Skeletal muscle tissue (tissue), 3 donors: ENCODE measurements at regions not wholly inside any gene's neighbourhood (a gene's known extent, or its start where the extent isn't known, plus 50 kb on each side); places are given as distances from the start of the nearest gene placed in this dataset.
"Not testable (repeated sequence)": the region's sequence is repeated elsewhere in the genome, so short reads cannot be mapped to it uniquely, and the experiment has no call there.

ENCODE experiments used
- H3K27ac ChIP-seq: one replicate; pipeline ENCODE4 v1.7.0; 2013; ENCODE audit warnings: mild to moderate bottlenecking, low read depth, low read length, inconsistent platforms
- H3K27me3 ChIP-seq, 3 donors: one replicate each; pipeline ENCODE4 v1.7.0; 2013; ENCODE audit warnings: low read length in 3 of 3; ENCODE audit not compliant: control insufficient read depth in 3 of 3, insufficient read depth in 3 of 3
- H3K36me3 ChIP-seq, 3 donors: one replicate each; pipeline ENCODE4 v1.7.0; 2013; ENCODE audit warnings: low read length in 3 of 3; ENCODE audit not compliant: control insufficient read depth in 3 of 3, insufficient read depth in 3 of 3
- H3K4me1 ChIP-seq, 3 donors: one replicate each; pipeline ENCODE4 v1.7.0; 2013; ENCODE audit warnings: low read length in 3 of 3, mild to moderate bottlenecking in 3 of 3; ENCODE audit not compliant: control insufficient read depth in 3 of 3, insufficient read depth in 3 of 3
- H3K4me3 ChIP-seq, 3 donors: one replicate each; pipeline ENCODE4 v1.7.0; 2013; ENCODE audit warnings: low read length in 3 of 3
- H3K9ac ChIP-seq, 3 donors: one replicate each; pipeline ENCODE4 v1.7.0; 2013; ENCODE audit warnings: low read length in 3 of 3, mild to moderate bottlenecking in 3 of 3, moderate library complexity in 2 of 3, low read depth in 1 of 3
- H3K9me3 ChIP-seq, 3 donors: one replicate each; pipeline ENCODE4 v1.7.0; 2013; ENCODE audit warnings: low read length in 3 of 3; ENCODE audit not compliant: control insufficient read depth in 3 of 3
- donor health status: Osteomylitis.

DNA sequence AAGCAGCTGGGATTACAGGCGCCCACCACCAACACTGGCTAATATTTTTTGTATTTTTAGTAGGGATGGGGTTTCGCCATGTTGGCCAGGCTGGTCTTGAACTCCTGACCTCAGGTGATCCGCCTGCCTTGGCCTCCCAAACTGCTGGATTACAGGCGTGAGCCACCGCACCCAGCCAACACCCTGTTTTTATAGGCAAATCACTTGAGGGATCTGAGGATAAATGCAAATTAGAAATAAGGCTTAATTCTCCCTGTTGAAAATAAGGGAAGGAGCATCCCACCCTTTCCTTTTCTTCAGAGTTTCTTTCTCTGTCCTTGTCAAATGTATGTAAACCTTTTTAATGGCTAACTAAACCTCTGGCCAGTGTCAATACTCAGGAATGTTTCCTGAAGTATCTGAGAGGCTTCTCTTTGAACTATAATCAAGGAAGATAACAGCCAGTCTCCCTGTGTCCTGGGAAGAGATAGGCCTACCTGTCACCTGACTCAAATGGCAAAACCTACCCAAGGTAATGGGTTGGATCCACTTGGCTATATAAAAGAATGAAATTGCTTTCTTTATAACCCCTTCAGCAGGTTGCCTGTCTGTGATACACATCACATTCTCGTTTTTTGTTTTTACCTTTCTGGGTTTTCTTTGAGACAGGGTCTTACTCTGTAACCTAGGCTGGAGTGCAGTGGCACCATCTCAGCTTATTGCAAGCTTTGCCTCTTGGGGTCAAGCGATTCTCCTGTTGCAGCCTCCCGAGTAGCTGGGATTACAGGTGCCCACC lies 64.5 kb upstream of the TNFAIP3 start:
- Histone ChIP-seq H3K9ac (no peak overlapping the region), H3K27ac (no peak overlapping the region), H3K9me3 (no peaks in the 10 kb centered on the region), H3K4me1 (no peaks in the 10 kb centered on the region), H3K27me3 (no peaks in the 10 kb centered on the region), H3K36me3 (no peaks in the 10 kb centered on the region), H3K4me3 (no peak overlapping the region)

- Histone ChIP-seq H3K27ac (no peak overlapping the region), H3K27me3 (no peaks in the 10 kb centered on the region), H3K36me3 (no peaks in the 10 kb centered on the region), H3K9me3 (no peaks in the 10 kb centered on the region), H3K4me3 (no peak overlapping the region), H3K4me1 (no peaks in the 10 kb centered on the region), H3K9ac (no peak overlapping the region)
Measured at GRCh38 chr6:137804637-137805036, 62.4 kb upstream of the TNFAIP3 start.

- no peak overlapping the region for H3K9ac ChIP-seq
- no peak overlapping the region for H3K4me3 ChIP-seq
- no peaks in the 10 kb centered on the region for H3K27me3 ChIP-seq
- no peak overlapping the region for H3K27ac ChIP-seq
- no peaks in the 10 kb centered on the region for H3K9me3 ChIP-seq
- no peaks in the 10 kb centered on the region for H3K36me3 ChIP-seq
- H3K4me1 ChIP-seq = no peaks in the 10 kb centered on the region
Measured at GRCh38 chr6:137805622-137806021, 61.4 kb upstream of the TNFAIP3 start.

- no peaks in the 10 kb centered on the region for H3K27me3 ChIP-seq
Measured at GRCh38 chr6:137806914-137807682, 60.0 kb upstream of the TNFAIP3 start.

DNA sequence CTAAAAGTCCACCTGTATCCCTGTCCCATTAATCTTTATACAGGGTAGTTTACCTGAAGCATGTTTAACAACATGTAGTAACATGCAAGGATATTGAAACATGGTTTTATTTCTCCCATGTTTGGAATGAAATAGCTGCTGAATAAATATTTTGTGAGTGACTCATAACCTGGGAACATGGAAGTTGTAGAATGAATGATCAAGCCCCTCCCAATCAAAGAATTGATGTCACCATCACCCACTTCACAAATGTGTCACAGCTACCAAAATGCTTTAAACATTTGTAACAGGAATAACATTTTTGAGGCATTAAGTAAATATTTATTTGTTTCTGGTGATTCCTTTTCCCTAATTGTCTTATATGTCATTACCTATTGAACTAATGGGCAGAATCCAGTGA lies 58.9 kb upstream of the TNFAIP3 start:
- Histone ChIP-seq H3K36me3 (no peaks in the 10 kb centered on the region), H3K4me3 (no peak overlapping the region), H3K27ac (no peak overlapping the region)

More at GRCh38 chr6:137806914-137807682, 60.0 kb upstream of the TNFAIP3 start:
- H3K4me3 ChIP-seq = no peak overlapping the region
- H3K9ac ChIP-seq = no peak overlapping the region
- H3K9me3 ChIP-seq = no peaks in the 10 kb centered on the region
- no peaks in the 10 kb centered on the region for H3K36me3 ChIP-seq
- peaks cover 5 to 6% (median 5%) of the 10 kb centered on the region in 3 donors for H3K4me1 ChIP-seq
- H3K27ac ChIP-seq = no peak overlapping the region

DNA sequence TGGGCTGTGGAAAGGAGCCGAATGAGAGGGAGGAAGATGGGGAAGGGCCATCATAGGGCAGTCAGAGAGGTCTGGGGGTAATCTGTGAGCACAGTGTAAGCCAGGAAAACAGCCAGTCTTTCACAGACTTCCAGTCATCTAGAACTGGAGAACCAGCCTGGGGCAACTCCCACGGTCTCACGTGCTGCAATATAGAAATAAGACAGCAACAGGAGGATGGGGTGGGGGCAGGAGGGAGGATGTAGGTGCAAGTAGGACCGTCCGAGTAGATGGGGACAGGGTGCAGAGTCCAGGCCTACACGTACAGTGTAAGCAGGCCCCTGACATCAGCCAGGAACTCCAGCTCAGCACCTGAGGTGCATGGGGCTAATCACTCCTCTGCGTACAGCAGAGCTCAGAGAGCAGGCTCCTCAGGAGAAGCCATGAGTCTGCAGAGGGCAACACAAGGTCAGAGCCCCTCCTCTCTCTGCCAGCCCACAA lies 58.2 kb upstream of the TNFAIP3 start:
- no peaks in the 10 kb centered on the region for H3K9me3 ChIP-seq

More for the DNA sequence above, 58.9 kb upstream of the TNFAIP3 start:
- Histone ChIP-seq H3K9ac (no peak overlapping the region), H3K4me1 (peaks cover 5 to 6% (median 5%) of the 10 kb centered on the region in 3 donors), H3K27me3 (no peaks in the 10 kb centered on the region), H3K9me3 (no peaks in the 10 kb centered on the region)

GRCh38 chr6:137809895-137810553 lies 57.0 kb upstream of the TNFAIP3 start:
- not testable (repeated sequence) for H3K9ac ChIP-seq, H3K36me3 ChIP-seq, H3K9me3 ChIP-seq, H3K27me3 ChIP-seq, H3K27ac ChIP-seq, H3K4me3 ChIP-seq, H3K4me1 ChIP-seq

More for the DNA sequence above, 58.2 kb upstream of the TNFAIP3 start:
- Histone ChIP-seq H3K27ac (no peak overlapping the region), H3K27me3 (no peaks in the 10 kb centered on the region), H3K4me1 (peaks cover 5 to 6% (median 5%) of the 10 kb centered on the region in 3 donors), H3K9ac (no peak overlapping the region), H3K4me3 (no peak overlapping the region), H3K36me3 (no peaks in the 10 kb centered on the region)

- H3K27me3 ChIP-seq = no peaks in the 10 kb centered on the region
- no peaks in the 10 kb centered on the region for H3K36me3 ChIP-seq
- no peaks in the 10 kb centered on the region for H3K9me3 ChIP-seq
- H3K27ac ChIP-seq = peak overlapping the region; percentile 28
- no peak overlapping the region for H3K9ac ChIP-seq
- no peak overlapping the region for H3K4me3 ChIP-seq
- H3K4me1 ChIP-seq = peaks cover 5 to 6% (median 5%) of the 10 kb centered on the region in 3 donors
Measured at GRCh38 chr6:137810554-137811120, 56.4 kb upstream of the TNFAIP3 start.

DNA sequence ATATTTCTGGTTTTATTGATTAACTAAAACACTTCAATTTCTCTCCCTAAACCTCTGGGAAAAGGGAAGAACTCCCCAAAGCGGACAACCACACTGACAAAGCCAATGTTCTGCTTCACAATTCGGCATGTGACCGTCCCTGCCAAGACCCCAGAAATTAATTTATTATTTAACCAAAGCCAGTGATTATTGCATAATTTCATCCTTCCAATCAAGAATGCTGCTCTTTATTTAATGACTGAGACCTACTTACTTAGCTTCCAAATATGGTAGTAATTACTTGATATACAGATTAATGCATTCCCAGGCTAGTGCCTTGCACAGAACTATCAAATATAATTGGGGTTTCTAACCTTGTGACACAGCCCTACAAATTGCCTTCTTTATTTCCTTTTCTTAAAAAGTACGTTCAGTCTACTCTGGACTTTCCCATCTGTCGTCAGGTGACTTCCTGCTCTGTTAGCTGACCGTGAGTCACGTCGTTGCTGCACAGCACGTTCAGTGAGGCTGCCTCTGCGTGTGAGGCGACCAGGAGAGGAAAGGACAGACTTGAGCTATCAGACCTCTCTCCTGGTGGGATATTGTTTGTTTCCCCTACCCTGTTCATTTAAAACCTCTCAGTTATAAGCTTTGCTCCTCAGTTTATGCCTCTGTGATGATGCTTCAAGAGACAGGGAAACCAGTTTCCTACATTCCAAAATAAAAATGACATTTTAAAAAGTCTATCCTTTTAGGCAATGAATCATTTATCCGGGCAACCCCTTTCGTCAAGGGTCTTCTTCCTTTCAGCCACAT lies 55.7 kb upstream of the TNFAIP3 start:
- peak overlapping the region; percentile 28 for H3K27ac ChIP-seq
- peak overlapping the region in 2 of 3 donors; percentile 11 to 36 for H3K4me3 ChIP-seq
- H3K9ac ChIP-seq = no peak overlapping the region
- H3K27me3 ChIP-seq = no peaks in the 10 kb centered on the region
- H3K36me3 ChIP-seq = no peaks in the 10 kb centered on the region
- H3K9me3 ChIP-seq = no peaks in the 10 kb centered on the region
- peaks cover 5 to 6% (median 5%) of the 10 kb centered on the region in 3 donors for H3K4me1 ChIP-seq
